Endothelial cell (in vitro differentiated cells): ENCODE measurements at regions not wholly inside any gene's neighbourhood (a gene's known extent, or its start where the extent isn't known, plus 50 kb on each side); places are given as distances from the start of the nearest gene placed in this dataset.

ENCODE experiments used
- DNase-seq: peaks from one replicate; pipeline ENCODE4 v3.0.0; 2021; ENCODE audit warnings: low spot score
- H3K27ac Mint-ChIP-seq: one replicate; pipeline ENCODE4 v1.8.0; 2021; ENCODE audit warnings: mixed read lengths, inconsistent platforms; ENCODE audit not compliant: unreplicated experiment
- H3K27me3 Mint-ChIP-seq: one replicate; pipeline ENCODE4 v1.8.0; 2021; ENCODE audit warnings: mild to moderate bottlenecking, moderate library complexity, mixed read lengths, inconsistent platforms; ENCODE audit not compliant: unreplicated experiment
- H3K36me3 Mint-ChIP-seq: one replicate; pipeline ENCODE4 v1.8.0; 2021; ENCODE audit warnings: mild to moderate bottlenecking, low read depth, mixed read lengths, inconsistent platforms; ENCODE audit not compliant: unreplicated experiment
- H3K4me1 Mint-ChIP-seq: one replicate; pipeline ENCODE4 v1.8.0; 2021; ENCODE audit warnings: mild to moderate bottlenecking, mixed read lengths, inconsistent platforms; ENCODE audit not compliant: unreplicated experiment
- H3K4me3 Mint-ChIP-seq: one replicate; pipeline ENCODE4 v1.8.0; 2021; ENCODE audit warnings: mild to moderate bottlenecking, mixed read lengths, inconsistent platforms; ENCODE audit not compliant: unreplicated experiment
- H3K9me3 Mint-ChIP-seq: one replicate; pipeline ENCODE4 v1.8.0; 2021; ENCODE audit warnings: mixed read lengths, inconsistent platforms; ENCODE audit not compliant: unreplicated experiment
- CTCF ChIP-seq: fragments of 200-600 bp; sonication (generic); IDR thresholded peaks from one replicate; pipeline ENCODE4 v1.5.0; 2021; ENCODE audit warnings: antibody characterized with exemption; ENCODE audit not compliant: unreplicated experiment

GRCh38 chr2:221215487-221215886 lies 356.6 kb downstream of the EPHA4 start:
- no peak overlapping the region for H3K27ac Mint-ChIP-seq
- no peaks in the 10 kb centered on the region for H3K36me3 Mint-ChIP-seq
- no peak overlapping the region for H3K4me3 Mint-ChIP-seq
- H3K9me3 Mint-ChIP-seq: no peaks in the 10 kb centered on the region
- no peak for DNase-seq
- no peak for TF ChIP-seq CTCF
- H3K27me3 Mint-ChIP-seq: peaks cover 3% of the 10 kb centered on the region
- H3K4me1 Mint-ChIP-seq: peaks cover 12% of the 10 kb centered on the region

- Mint-ChIP-seq H3K27ac (no peak overlapping the region), H3K9me3 (no peaks in the 10 kb centered on the region), H3K27me3 (peaks cover 4% of the 10 kb centered on the region), H3K4me1 (peaks cover 12% of the 10 kb centered on the region), H3K36me3 (no peaks in the 10 kb centered on the region), H3K4me3 (no peak overlapping the region)
- TF ChIP-seq CTCF: no peak
- DNase-seq: no peak
Measured at GRCh38 chr2:221216636-221217035, 355.5 kb downstream of the EPHA4 start.

GRCh38 chr2:221225752-221226151 lies 346.4 kb downstream of the EPHA4 start:
- no peak for TF ChIP-seq CTCF
- Mint-ChIP-seq H3K27ac (no peak overlapping the region), H3K4me3 (no peak overlapping the region), H3K9me3 (no peaks in the 10 kb centered on the region), H3K27me3 (peaks cover 2% of the 10 kb centered on the region), H3K36me3 (no peaks in the 10 kb centered on the region), H3K4me1 (peaks cover 6% of the 10 kb centered on the region)
- DNase-seq: no peak

- H3K36me3 Mint-ChIP-seq: no peaks in the 10 kb centered on the region
- no peak for DNase-seq
Measured at GRCh38 chr2:221228214-221228769, 343.8 kb downstream of the EPHA4 start.

More at GRCh38 chr2:221228214-221228769, 343.8 kb downstream of the EPHA4 start:
- Mint-ChIP-seq H3K9me3 (no peaks in the 10 kb centered on the region), H3K4me3 (no peak overlapping the region), H3K27ac (no peak overlapping the region), H3K4me1 (peaks cover 6% of the 10 kb centered on the region), H3K27me3 (no peaks in the 10 kb centered on the region)
- TF ChIP-seq CTCF: no peak
